ENCODE measurements at regions not wholly inside any gene's neighbourhood (a gene's known extent, or its start where the extent isn't known, plus 50 kb on each side); places are given as distances from the start of the nearest gene placed in this dataset.

DNA sequence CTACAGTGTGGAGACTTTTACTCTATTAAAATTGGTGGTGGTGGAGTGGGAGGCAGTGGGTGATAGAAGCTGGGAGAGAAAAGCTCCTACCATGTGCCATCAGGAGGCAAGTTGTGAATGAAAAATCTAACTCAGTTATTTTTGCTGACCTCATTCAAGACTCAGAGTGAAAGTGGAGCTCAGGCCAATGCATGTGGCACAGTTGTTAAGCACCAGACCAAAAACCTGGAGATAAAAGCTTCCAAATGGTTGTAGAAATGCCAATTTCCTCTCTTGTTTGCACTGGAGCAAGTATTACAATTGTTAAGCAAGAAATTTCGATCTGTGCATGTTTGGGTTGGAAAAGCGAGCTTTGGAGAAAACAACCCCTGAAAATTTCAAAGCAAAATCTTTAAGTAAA lies 81.5 kb upstream of the PRICKLE2 start:
- no peak for DNase-seq

DNA sequence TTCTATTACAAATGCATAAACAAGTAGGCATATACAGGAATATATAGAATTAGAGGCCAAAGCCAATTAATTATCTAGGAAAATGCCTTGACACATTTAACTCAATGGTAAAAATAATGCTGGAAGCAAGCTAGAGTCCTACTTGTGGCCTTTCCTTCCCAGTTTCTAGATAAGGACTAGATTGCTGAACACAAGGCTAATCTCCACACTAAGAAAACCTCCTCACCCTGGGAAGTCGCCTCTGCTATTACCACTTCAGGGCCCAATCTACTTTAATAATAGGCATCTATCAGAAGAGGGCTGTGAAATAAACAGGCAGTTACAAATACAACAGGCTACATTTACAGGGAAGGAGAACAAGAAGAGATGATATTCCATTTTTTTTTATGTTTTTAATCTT lies 80.5 kb upstream of the PRICKLE2 start:
- no peak for DNase-seq

DNA sequence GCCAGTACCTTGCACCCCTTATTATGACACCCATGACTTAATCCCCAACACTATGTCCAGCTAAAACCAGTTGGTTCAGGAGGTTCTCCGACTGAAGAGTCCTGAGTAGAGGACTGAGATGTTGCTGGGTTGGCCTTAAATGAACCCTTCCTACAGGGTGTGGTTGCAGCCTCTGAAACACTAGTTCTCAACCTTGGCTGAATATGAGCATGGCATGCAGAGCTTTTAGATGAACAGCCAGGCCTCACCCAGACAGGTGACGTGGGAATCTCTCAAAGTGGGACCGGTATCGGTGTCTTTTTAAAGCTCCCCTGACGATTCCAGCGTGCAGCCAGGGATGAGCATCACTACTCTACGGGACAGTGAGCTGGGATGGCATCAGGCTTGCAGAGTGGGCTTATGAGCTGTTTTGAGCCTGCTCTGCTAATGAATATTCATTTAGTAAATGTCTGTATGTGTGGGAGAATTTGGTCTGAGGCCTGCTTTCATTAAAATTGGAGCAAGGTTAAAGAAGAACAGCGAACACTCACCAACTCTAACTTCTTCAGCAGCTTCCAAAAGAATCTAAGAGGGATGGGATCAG lies 79.7 kb upstream of the PRICKLE2 start:
- DNase-seq: no peak

DNA sequence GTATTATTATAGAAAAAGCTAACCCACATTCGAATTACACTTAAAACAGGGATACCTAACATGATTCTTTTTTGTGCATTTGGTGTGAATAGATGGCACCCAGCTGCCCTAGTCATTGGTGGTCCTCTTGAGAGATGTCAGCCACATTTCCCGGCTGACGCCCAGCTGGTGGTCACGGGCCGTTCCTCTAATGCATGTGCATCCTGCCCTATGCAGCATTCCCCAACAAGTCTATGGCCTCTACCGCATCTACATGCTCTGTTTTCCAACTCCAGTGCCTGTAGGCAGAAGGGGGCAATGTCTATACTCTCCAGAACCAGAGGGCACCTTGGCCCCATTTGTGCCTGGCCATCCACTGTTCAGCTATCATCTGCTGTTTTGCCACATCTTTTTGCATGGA lies 78.6 kb upstream of the PRICKLE2 start:
- no peak for DNase-seq

DNA sequence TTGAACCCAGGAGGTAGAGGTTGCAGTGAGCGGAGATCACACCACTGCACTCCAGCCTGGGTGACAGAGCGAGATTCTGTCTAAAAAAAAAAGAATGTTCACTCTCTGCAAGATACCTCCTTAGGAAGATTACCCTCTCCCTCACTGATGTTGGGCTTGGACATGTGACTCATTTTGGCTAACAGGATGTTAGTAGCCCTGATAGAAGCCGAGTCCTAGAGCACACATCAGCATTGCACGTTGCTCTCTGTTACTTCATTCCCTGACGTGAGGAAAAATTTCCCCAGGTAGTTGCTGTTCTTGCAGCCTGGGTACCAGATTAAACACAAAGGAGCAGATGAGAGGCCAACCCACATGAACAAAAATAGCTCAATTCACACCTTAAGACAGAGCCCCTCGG lies 78.1 kb upstream of the PRICKLE2 start:
- DNase-seq: no peak

DNA sequence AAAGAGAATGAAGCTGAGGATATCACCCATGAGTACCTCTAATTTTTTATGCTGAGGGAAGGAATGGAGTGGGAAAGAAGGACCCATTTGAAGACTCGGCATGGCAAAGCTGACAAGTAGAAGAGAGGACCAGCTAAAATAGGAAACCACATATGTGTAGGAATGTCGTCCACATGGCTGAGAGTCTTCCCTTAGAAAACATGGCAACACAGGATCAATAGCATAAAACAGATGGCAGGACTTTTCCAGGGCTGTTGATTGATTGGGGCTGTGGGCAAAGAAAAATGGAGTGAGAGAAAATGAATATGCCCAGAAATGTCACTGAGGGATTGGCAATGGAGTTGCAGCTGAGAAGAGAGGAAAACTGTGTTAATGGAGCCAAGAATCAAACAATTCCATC lies 76.2 kb upstream of the PRICKLE2 start:
- no peak for DNase-seq

DNA sequence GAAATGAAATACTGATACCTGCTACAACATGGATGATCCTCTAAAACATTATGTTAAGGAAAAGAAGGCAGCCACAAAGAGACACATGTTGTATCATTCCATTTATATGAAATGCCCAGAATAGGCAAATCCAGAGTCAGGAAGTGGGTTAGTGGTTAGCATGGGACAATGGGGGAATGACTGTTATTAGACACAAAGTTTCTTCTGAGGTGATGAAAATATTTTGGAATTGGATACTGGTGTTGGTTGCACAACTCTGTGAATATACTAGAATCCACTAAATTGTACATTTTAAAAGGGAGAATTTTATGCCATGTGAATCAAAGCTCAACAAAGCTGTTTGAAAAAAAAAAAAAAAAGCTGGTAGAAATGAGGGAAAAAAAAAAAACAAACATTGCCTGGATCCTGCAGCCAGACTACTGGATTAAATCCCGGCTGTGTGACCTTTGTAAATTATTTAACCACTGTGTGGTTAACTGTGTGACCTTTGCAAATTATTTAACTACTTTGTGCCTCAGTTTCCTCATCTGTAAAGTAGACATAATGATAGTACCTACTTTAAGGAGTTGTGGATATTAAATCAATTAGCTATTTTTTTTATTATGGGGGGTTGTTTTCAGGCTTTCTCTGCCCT lies 75.6 kb upstream of the PRICKLE2 start:
- no peak for DNase-seq

DNA sequence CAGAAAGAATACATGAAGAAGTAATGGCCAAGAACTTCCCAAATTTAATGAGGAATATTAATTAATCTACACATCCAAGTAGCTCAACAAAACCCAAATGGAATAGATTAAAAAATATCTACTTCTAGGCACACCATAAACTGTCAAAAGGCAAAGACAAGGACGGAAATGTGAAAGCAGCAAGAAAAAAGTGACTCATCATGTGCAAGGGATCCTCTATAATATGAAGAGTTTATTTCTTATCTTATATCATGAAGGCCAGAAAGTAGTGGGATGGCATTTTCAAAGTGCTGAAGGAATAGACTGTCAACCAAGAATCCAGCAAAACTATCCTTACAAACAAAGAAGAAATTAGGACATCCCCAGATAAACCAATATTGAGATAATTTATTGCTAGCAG lies 73.9 kb upstream of the PRICKLE2 start:
- no peak for DNase-seq

DNA sequence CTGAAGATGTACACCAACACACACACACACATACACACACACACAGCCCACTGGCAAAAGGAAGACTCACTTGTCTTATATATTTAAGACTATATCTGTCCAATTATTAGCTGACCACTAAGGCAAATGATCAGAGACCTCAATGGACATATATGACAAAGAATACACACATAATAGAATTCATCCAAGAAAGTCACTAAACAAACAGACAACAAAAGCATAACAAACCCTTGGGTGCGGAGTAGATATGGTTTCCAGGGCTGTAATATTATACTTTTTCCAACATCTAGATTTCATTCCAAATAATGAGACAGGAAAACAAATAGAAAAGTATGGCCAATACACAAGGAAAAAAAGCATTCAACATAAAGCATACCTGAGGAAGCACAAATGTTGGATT lies 72.3 kb upstream of the PRICKLE2 start:
- no peak for DNase-seq

DNA sequence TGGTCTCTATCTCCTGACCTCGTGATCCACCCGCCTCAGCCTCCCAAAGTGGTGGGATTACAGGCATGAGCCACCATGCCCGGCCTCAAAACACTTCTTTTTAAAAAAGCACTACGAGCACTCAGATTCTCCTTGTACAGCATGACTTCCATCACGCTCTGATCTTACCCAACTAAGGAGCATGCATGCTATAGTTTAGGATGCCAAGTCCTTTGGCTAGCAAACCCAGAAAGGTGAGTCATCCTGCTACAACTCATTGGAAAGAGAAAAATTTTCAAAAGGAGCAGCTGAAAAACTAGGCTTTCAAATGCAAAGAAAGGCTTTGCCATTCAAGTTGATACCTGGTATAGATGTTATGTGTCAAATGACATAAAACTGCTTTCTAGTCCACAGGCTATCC lies 70.3 kb upstream of the PRICKLE2 start:
- no peak for DNase-seq

DNA sequence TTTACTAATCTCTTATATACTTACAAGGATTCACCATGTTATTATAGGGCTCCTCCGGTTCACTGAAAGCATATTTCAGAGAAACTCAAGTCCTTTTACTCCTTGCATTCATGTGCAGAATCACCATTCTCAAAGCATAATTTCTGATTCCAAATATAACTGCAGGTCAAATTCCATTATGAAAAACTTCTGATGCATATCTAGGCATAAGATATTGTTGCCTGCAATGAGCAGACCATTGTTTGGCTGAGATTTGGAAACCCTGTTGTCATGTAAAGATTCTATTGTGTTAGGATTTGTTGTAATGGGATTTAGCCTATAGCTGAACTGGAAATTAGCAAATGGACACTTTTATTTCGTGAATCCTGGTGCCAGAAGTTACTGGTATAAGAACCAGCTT lies 69.5 kb upstream of the PRICKLE2 start:
- DNase-seq: no peak

DNA sequence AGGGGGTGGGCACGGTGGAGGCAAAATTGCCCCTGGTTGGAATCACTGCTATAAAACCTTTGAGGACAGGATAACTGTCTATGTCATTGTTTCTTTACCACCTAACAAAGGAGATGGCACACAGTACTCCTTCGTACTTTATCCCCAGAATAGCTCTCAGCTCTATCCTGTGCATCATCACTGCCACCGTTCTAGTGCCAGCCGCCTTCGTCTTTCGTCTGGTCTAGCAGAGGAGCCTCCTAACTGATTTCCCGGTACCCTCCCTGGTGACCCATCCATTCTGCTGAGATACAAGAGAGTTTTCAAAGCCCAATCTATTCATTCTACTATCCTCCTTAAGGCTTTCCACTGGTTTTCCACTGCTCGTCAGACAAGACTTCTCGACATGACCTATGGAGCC lies 67.9 kb upstream of the PRICKLE2 start:
- DNase-seq: no peak

DNA sequence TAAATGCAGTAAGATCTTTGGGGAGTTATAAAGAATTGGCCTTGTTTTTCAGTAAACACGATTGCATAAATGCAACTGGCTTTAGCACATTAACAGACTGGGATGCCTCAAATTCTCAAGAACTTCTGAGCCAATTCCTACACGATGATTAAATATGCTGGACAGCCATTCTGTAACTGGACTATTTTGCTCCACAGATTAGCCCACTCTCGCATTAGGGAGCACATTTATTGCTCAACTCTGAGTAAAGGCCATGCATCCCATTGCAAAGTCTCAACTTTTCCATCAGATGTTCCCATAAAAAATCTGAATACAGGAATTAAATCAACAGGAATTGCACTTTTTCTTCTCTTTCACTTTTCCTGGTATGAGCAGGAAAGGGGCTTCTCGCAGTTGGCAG lies 66.7 kb upstream of the PRICKLE2 start:
- no peak for DNase-seq

DNA sequence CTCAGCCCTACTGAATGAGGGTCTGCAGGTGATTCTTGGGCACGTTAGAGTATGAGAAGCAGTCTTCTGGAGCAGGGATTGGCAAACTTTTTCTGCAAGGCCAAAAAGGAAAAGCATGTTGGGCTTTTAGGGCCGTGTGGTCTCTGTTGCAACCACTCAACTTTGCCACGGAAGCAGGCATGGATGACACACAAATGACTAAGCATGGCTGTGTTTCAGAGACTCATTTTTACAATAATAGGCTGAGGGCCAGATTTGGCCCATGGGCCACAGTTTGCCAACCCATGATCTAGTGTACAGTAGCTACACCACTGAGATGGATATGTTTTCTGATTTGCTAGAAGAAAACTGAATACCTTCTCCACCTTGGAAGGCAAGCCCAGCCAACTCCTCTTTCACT lies 66.1 kb upstream of the PRICKLE2 start:
- DNase-seq: no peak

DNA sequence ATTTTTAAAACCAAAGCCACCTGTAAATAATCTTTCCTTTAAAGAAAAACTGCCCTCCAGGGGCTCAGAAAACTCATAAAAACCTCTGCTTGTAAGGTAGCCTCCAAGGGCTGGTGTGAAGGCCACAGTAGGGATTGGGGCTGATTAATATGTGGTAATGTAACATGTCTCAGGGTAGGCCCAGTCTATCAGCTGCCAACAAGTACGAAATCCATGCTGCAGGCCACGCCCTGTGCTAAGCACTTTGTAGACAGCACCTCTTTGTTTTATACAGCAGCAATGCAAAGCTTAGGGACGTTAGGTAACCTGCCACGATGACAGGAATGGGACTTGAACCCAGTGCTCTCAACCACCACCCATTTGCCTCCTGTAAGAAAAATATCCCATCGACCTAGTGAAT lies 65.6 kb upstream of the PRICKLE2 start:
- DNase-seq: no peak

DNA sequence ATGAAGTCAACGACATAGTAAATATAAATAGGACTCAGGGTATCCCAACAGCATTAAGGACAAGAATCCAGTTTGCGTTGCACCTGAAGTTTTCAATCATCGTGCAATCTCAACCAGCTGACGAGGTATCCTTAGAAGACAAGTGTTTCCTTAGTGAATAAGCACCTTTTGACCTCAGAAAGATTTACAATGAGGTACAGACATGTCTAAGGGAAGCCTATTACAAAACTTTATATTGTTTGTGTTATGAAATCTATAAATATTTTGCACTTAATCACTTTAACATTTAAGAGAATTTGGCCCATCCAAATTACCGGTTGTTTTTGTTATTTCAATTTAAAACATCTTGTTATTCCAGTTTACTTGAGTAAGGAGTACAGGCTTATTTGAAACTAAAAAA lies 64.9 kb upstream of the PRICKLE2 start:
- DNase-seq: no peak

DNA sequence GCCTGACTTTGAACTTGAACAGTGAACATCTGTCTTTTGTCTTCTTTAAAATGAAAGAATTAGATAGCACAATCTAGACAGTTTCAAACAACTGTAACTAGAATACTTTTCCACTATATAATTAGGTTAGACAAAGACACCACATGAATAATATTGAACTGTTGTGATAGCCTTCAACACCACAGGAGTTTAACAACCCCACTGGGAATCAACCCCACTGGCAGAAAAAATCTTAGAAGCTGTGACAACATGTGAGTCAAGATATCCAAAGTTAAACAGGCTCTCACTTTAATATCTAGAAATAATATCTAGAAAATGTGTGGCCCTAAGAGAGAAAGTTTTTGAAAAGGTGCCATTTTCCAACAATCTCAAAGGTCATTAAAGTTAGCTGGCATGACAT lies 64.4 kb upstream of the PRICKLE2 start:
- no peak for DNase-seq

DNA sequence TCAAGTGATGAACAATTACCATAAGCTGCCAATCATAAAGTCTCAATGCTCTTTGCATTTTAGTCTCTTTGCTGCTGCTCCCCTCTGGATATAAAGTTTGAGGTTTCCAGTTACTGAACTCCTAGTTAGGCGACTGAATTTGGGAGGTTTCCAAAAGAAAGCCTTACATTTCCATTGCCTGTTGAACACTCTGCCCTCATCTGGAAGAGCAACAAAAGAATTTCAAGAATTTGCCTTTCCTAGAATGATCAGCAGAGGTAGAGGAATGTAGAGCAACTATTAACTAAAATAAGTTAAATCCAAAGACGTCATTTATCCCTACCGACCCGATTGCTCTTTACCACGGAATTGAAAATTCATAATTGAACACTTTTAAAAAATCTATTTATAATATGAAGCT lies 53.4 kb upstream of the PRICKLE2 start:
- no peak for DNase-seq

DNA sequence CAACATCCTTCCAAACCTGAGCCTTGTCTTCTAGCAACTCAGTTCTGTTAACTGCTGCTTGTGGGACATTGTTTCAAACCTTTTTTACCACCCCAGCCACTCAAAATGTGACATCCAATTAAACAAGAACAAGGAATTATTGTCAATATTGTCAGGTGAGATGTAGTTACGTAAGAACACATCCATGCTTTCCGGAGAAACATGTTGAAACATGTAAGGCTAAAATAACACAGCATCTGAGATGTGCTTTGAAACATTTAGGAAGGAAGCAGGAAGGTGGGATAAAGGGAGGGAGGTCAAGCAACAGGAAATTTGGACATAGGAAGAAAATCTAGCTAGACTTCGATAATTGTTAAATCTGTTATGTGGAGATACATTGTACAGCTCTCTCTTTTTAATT lies 50.9 kb upstream of the PRICKLE2 start:
- no peak for DNase-seq
